ENCODE measurements at regions not wholly inside any gene's neighbourhood (a gene's known extent, or its start where the extent isn't known, plus 50 kb on each side); places are given as distances from the start of the nearest gene placed in this dataset.
A peak's percentile ranks its signal among the peaks of the same experiment; 100 is the strongest.

DNA sequence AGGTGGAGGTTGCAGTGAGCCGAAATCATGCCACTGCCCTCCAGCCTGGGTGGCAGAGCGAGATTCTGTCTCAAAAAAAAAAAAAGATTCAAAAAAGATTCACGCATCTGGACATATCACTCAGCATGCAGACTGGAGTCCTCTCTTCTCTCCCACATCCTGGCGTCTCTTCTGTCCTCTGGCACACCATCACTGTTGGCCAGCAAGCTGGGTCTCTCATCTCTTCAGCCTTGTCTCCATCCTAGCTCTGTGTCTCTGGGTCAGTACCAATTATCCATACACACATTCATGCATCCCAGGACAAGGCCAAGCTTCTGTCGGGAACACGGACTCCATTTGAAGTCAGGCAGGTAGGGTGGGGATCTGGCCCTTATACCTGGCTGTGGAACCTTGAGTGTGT lies 105.5 kb upstream of the MAP1LC3B2 start:
- FAIRE-seq = no peak

GRCh38 chr12:116454076-116454475 lies 105.1 kb upstream of the MAP1LC3B2 start:
- FAIRE-seq = no peak
- no peak for DNase-seq (ENCODE audit: low spot score in 2 of 2)

More for the DNA sequence above, 105.5 kb upstream of the MAP1LC3B2 start:
- DNase-seq (ENCODE audit: low spot score in 2 of 2) = no peak

- DNase-seq (ENCODE audit: low spot score in 2 of 2) (no peak), FAIRE-seq (no peak)
These were observed 104.2 kb upstream of the MAP1LC3B2 start for GRCh38 chr12:116454950-116455447.

DNA sequence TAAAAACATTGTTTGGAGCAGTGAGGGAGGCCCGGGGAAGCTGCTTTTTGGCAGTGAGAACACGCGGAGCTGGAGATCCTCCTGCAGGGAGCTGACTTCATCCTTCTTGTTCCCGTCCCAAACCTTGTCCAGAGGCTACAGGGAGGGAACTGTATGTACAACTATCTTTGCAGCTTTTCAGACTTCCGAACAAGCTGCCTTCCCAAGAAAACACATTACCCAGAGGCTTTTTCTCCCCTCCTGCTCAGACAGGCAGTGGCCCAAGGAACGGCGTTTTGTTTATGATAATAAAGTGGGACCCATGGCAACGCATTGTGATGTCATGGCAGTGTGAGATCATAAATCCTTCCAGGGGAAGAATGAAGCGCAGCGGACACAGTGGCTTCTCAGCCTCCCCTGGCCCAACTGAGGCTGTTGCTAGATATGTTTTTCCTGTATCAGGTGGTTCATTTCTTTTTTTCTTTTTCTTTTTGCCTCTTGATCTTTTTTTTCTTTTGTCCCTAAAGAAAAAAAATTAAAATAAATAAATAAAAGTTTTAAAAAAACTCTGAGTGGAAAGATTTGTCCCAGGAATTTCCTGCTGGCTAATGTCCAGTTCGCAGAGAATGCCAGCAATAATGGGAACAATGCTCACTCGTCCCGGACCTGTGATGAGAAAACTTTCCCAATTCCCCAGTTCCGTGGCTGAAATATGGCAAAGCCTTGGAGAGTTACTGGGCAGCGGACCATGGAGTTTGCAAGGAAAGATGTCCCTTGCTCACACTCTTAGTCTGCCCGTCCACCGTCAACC lies 103.4 kb upstream of the MAP1LC3B2 start:
- DNase-seq (ENCODE audit: low spot score in 2 of 2) (peak in 1 of 2 donors; percentile 38), FAIRE-seq (no peak)

DNA sequence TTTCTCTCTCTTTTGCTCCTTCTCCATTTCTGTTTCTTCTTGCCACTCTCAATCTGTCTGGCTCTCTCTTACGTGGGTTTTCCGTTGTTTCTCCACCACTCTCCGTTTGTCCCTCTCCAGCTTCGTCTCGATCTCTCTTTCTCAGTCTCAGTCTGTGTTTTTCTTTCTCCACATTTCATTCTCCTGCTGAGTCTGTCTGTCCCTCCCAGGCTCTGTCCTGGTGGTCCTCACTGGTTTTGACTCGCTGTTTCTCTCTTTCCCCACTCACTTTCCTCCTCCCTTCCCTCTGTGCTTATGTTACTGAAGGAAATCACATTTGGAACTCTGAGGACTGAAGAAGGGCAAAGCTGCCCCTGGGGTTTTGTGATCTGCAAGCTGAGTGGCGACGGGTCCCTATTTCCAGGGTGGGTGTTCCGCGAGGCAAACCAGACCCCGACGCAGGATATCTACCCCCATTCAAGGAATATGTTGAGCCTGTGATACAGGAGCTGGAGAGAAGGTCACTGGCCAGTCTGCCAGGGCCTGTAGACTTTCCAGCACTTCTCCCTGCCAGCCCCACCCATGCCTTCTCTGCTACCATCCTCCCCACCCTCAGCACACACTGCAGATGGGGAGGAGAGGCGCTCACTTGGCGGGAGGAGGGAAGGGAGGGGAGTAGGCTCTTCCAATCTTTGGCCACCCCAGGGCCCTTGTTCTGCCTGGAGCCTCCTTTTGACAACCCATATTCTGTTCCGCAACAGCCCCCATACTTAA lies 102.7 kb upstream of the MAP1LC3B2 start:
- FAIRE-seq (no peak), DNase-seq (ENCODE audit: low spot score in 2 of 2) (no peak)

DNA sequence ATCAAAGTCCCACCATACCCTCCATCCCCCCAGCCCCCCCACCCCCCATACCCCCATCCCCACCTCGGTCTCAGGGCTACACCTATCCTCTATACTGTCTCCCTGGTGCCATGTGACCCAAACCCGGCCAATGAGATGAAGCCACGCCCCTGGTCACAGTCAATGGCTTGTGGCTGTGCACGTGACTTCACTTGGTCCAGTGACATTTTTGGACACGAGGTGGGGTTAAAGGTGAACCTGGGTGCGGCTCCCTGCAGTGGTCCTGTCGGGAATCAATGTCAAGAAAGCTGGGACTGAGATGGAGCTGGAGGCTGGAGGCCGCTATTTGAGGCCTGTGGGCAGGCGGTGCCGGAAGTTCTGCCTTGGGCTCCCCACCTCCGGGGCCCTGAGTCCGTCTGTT lies 100.7 kb upstream of the MAP1LC3B2 start:
- DNase-seq (ENCODE audit: low spot score in 2 of 2) = no peak
- no peak for FAIRE-seq

- DNase-seq (ENCODE audit: low spot score in 2 of 2) (no peak), FAIRE-seq (no peak)
These were observed 99.9 kb upstream of the MAP1LC3B2 start for GRCh38 chr12:116459011-116459875.

- DNase-seq (ENCODE audit: low spot score in 2 of 2) (no peak), FAIRE-seq (no peak)
These were observed 99.1 kb upstream of the MAP1LC3B2 start for GRCh38 chr12:116459916-116460663.

- FAIRE-seq (no peak), DNase-seq (ENCODE audit: low spot score in 2 of 2) (no peak)
These were observed 98.1 kb upstream of the MAP1LC3B2 start for GRCh38 chr12:116461060-116461459.

GRCh38 chr12:116463366-116463765 lies 95.8 kb upstream of the MAP1LC3B2 start:
- FAIRE-seq (no peak), DNase-seq (ENCODE audit: low spot score in 2 of 2) (no peak)

DNA sequence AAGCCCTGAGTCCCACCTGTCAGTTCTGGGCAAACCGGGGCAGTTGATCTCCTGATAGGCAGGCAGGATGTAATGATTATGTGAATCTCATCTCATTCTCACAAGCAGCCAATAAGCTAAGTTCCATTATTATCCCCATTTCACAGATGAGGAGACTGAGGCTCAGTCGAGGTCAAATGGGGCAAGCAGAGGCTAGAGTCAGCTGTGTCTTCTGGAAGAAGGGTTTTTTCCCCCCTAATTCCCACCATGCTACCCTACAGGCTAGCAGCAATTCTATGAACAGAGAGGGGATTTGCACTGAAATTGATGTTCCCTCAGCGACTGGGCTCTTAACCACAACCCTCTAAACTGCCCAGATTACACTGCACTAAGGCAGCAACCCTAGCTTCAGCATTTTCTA lies 93.8 kb upstream of the MAP1LC3B2 start:
- FAIRE-seq = no peak
- no peak for DNase-seq (ENCODE audit: low spot score in 2 of 2)

GRCh38 chr12:116465856-116466255 lies 93.3 kb upstream of the MAP1LC3B2 start:
- FAIRE-seq = no peak
- DNase-seq (ENCODE audit: low spot score in 2 of 2) = no peak

DNA sequence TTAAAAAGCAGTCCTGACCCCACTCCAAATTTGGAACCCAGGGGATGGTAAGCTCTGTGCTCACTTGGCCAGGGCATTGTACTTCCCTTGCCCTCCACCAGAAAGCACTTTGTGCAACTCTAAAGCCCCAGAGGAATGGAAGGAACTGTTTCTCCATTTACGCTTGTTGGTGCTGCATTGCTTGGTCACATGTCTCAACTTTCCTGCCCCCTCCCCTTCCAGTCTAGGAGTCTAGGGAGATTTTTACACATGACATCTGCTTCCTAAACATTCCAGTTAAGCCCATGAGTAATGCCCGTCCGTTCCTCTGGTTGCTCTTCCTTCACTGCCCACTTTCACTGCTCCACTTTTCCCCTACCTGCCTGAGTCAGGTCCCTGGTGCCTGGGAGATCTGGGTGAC lies 92.6 kb upstream of the MAP1LC3B2 start:
- FAIRE-seq = no peak
- no peak for DNase-seq (ENCODE audit: low spot score in 2 of 2)

GRCh38 chr12:116469344-116469743 lies 89.8 kb upstream of the MAP1LC3B2 start:
- DNase-seq (ENCODE audit: low spot score in 2 of 2) (no peak), FAIRE-seq (no peak)

- no peak for DNase-seq (ENCODE audit: low spot score in 2 of 2)
- no peak for FAIRE-seq
These were observed 87.6 kb upstream of the MAP1LC3B2 start for GRCh38 chr12:116471544-116471943.

DNA sequence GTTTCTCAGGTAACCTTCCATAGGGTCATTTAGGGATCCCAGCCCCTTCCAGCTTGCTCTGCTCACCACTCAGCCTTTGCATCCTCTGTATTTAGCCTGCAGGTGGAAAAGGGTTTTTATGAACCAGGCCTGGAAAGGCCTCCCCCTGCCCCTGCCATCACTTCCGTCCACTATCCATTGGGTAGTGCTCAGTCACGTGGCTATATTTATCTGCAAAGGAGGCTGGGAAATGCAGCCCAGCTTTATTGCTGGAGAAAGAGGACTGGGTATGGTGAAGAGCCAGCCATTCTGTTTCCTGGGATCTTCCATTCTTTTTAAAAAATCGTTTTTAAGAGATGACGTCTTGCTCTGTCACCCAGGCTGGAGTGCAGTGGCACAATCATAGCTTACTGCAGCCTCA lies 87.0 kb upstream of the MAP1LC3B2 start:
- FAIRE-seq = no peak
- no peak for DNase-seq (ENCODE audit: low spot score in 2 of 2)

DNA sequence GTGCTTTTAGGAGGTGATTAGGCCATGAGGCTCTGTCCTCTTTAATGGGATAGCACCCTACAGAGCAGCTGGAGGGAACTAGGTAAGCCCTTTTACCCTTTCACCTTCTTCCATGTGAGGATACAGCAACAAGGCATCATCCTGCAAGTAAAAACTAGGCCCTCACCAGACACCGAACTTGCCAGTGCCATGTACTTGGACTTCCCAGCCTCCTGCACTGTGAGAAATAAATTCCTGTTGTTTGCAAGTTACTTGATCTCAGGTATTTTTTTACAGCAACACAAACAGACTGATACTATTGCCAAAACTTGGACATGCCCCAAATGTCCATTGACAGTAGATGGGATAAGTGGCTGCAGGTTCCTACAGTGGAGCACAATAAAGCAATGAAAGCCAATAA lies 85.8 kb upstream of the MAP1LC3B2 start:
- no peak for FAIRE-seq
- DNase-seq (ENCODE audit: low spot score in 2 of 2) = no peak

DNA sequence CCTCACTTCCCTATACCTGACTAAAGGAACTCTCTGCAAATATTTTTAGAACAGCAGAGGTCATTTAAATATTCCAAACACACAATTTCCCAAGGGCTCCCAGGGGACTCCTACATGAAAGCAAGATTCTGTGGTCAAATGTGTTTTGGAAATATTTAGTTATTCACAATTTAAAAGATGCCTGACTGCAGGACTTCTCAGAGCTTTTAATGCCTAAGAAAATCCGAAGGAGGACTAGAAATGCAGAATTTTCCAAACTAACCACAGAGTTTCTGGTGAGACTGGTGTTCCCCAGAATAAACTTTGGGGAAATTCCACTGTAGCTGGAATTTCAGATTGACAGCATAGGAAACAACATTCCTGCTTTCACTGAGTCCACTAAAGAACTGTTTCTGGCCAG lies 84.8 kb upstream of the MAP1LC3B2 start:
- DNase-seq (ENCODE audit: low spot score in 2 of 2) (no peak), FAIRE-seq (no peak)

- FAIRE-seq = no peak
- no peak for DNase-seq (ENCODE audit: low spot score in 2 of 2)
These were observed 84.3 kb upstream of the MAP1LC3B2 start for GRCh38 chr12:116474899-116475298.

DNA sequence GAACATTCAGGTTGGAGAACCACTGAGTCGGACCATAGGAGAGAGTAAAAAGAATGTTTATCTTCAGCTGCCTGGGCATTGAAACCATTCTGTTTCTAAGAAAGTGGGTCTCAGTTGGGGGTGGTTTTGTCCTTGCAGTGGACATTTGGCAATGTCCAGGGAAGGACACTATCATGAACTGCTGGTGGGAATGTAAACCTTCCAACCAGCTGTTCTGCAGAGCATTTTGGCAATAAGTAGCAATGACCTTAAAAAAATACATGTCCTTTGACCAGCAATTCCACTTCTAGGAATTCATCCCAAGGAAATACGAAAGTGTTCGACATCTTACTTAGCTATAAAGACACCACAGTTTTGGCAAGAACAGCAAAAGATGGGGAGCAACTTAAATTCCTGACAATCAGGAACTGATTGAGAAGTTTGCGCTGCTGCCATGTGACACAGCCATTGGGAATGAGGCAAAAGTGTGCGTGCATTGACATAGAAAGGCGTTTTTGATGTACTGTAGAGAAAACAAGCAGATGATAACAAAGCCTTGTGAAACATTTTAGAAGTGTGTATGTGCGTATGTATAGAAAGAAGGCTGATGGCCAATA lies 82.9 kb upstream of the MAP1LC3B2 start:
- FAIRE-seq (no peak), DNase-seq (ENCODE audit: low spot score in 2 of 2) (no peak)
